ENCODE measurements at regions not wholly inside any gene's neighbourhood (a gene's known extent, or its start where the extent isn't known, plus 50 kb on each side); places are given as distances from the start of the nearest gene placed in this dataset.

GRCh38 chr20:63081831-63082230 lies 75.1 kb upstream of the BHLHE23 start:
- TF ChIP-seq UBTF (CRISPR knock-in tag; IDR thresholded peaks at IDR 0.05) (no peak), CTCF (CRISPR knock-in tag; IDR thresholded peaks at IDR 0.05) (no peak), RFX1 (IDR thresholded peaks at IDR 0.05) (no peak), CBFB (CRISPR knock-in tag; IDR thresholded peaks at IDR 0.05) (no peak), BORCS8-MEF2B (CRISPR knock-in tag; IDR thresholded peaks at IDR 0.05) (no peak), ETV5 (CRISPR knock-in tag; IDR thresholded peaks at IDR 0.05; ENCODE audit: borderline replicate concordance) (no peak), ZNF3 (CRISPR knock-in tag; IDR thresholded peaks at IDR 0.05) (no peak), PRDM15 (CRISPR knock-in tag; IDR thresholded peaks at IDR 0.05) (no peak), PITX1 (CRISPR knock-in tag; IDR thresholded peaks at IDR 0.05) (no peak), ZNF280D (CRISPR knock-in tag; IDR thresholded peaks at IDR 0.05) (no peak), SMARCC2 (IDR thresholded peaks at IDR 0.05) (no peak)

All from HepG2 (cell line).